Thymus (tissue), 11 donors: ENCODE measurements at regions not wholly inside any gene's neighbourhood (a gene's known extent, or its start where the extent isn't known, plus 50 kb on each side); places are given as distances from the start of the nearest gene placed in this dataset.

Experiments used
- DNase-seq, 9 donors: peaks; one replicate each; pipeline ENCODE4 v3.0.0-alpha.2; 2013; ENCODE audit warnings: low spot score in 9 of 9, low read depth in 6 of 9, missing footprints in 1 of 9
- H3K27ac ChIP-seq, 2 donors: one replicate each; pipeline ENCODE4 v1.5.1; 2013; ENCODE audit warnings: control low read depth in 1 of 2, low read depth in 1 of 2, low read length in 1 of 2, mild to moderate bottlenecking in 1 of 2, moderate library complexity in 1 of 2
- H3K27me3 ChIP-seq, 2 donors: one replicate each; pipeline ENCODE4 v1.5.1; 2013; ENCODE audit warnings: low read length in 1 of 2; ENCODE audit not compliant: control insufficient read depth in 2 of 2, insufficient read depth in 1 of 2
- H3K36me3 ChIP-seq, 2 donors: one replicate each; pipeline ENCODE4 v1.5.1; 2013; ENCODE audit warnings: low read length in 1 of 2, mild to moderate bottlenecking in 1 of 2, moderate library complexity in 1 of 2; ENCODE audit not compliant: control insufficient read depth in 2 of 2, insufficient read depth in 2 of 2
- H3K4me1 ChIP-seq, 2 donors: one replicate each; pipeline ENCODE4 v1.5.1; 2013; ENCODE audit warnings: low read length in 2 of 2; ENCODE audit not compliant: control insufficient read depth in 2 of 2, insufficient read depth in 2 of 2
- H3K4me3 ChIP-seq, 2 donors: one replicate each; pipeline ENCODE4 v1.5.1; 2013; ENCODE audit warnings: low read length in 2 of 2, control low read depth in 1 of 2, mild to moderate bottlenecking in 1 of 2
- H3K9me3 ChIP-seq, 2 donors: one replicate each; pipeline ENCODE4 v1.5.1; 2013; ENCODE audit warnings: low read length in 1 of 2, mild to moderate bottlenecking in 1 of 2; ENCODE audit not compliant: control insufficient read depth in 2 of 2, insufficient read depth in 1 of 2
- WGBS: extraction: QIAGEN DNeasy Blood & Tissue Kit; methylation state at CpG from one replicate; pipeline ENCODE4 v1.1.7; 2013; 5-methylcytosine and 5-hydroxymethylcytosine counted together
- donor health status: healthy.

GRCh38 chr6:159118924-159119323 is 50.3 kb upstream of the FNDC1 start:
- no peak for DNase-seq
- Histone ChIP-seq H3K4me1 (peaks cover 0 to 10% of the 10 kb centered on the region in 2 donors), H3K36me3 (no peaks in the 10 kb centered on the region), H3K27me3 (no peaks in the 10 kb centered on the region), H3K4me3 (no peak overlapping the region), H3K9me3 (no peaks in the 10 kb centered on the region), H3K27ac (no peak overlapping the region)
- WGBS: 97% methylated on average over 2 of the region's 2 CpGs

GRCh38 chr6:159117563-159117962 is 51.6 kb upstream of the FNDC1 start:
- Histone ChIP-seq H3K4me1 (peaks cover 0 to 10% of the 10 kb centered on the region in 2 donors), H3K9me3 (no peaks in the 10 kb centered on the region), H3K4me3 (no peak overlapping the region), H3K36me3 (no peaks in the 10 kb centered on the region), H3K27me3 (no peaks in the 10 kb centered on the region), H3K27ac (no peak overlapping the region)
- 87% methylated on average over 5 of the region's 5 CpGs for WGBS
- DNase-seq: no peak

GRCh38 chr6:159117046-159117445 is 52.2 kb upstream of the FNDC1 start:
- Histone ChIP-seq H3K27me3 (no peaks in the 10 kb centered on the region), H3K9me3 (no peaks in the 10 kb centered on the region), H3K4me1 (peaks cover 0 to 10% of the 10 kb centered on the region in 2 donors), H3K27ac (peak overlapping the region in 1 of 2 donors; percentile 19), H3K36me3 (no peaks in the 10 kb centered on the region), H3K4me3 (no peak overlapping the region)
- DNase-seq: no peak
- WGBS: 90% methylated on average over 3 of the region's 3 CpGs

GRCh38 chr6:159116343-159116742 is 52.9 kb upstream of the FNDC1 start:
- peak overlapping the region in 1 of 2 donors; percentile 18 for H3K27ac ChIP-seq
- H3K36me3 ChIP-seq: no peaks in the 10 kb centered on the region
- H3K9me3 ChIP-seq: no peaks in the 10 kb centered on the region
- DNase-seq: no peak
- 62% methylated on average over 5 of the region's 5 CpGs for WGBS
- H3K4me1 ChIP-seq: peaks cover 0 to 10% of the 10 kb centered on the region in 2 donors
- no peaks in the 10 kb centered on the region for H3K27me3 ChIP-seq
- no peak overlapping the region for H3K4me3 ChIP-seq

- no peaks in the 10 kb centered on the region for H3K36me3 ChIP-seq
- no peak overlapping the region for H3K4me3 ChIP-seq
- no peaks in the 10 kb centered on the region for H3K9me3 ChIP-seq
- 90% methylated on average over 3 of the region's 3 CpGs for whole genome bisulfite sequencing
- no peak for DNase-seq
- peaks cover 5 to 22% of the 10 kb centered on the region in 2 donors for H3K4me1 ChIP-seq
- H3K27ac ChIP-seq: no peak overlapping the region
- no peaks in the 10 kb centered on the region for H3K27me3 ChIP-seq
These were observed 54.6 kb upstream of the FNDC1 start for GRCh38 chr6:159114569-159114968.

- WGBS: 98% methylated on average over 10 of the region's 10 CpGs
- H3K9me3 ChIP-seq: no peaks in the 10 kb centered on the region
- H3K27me3 ChIP-seq: no peaks in the 10 kb centered on the region
- DNase-seq: no peak
- peaks cover 13 to 32% of the 10 kb centered on the region in 2 donors for H3K4me1 ChIP-seq
- no peak overlapping the region for H3K27ac ChIP-seq
- H3K4me3 ChIP-seq: no peak overlapping the region
- H3K36me3 ChIP-seq: no peaks in the 10 kb centered on the region
These were observed 56.0 kb upstream of the FNDC1 start for GRCh38 chr6:159113223-159113622.

- DNase-seq: no peak
- no peak overlapping the region for H3K4me3 ChIP-seq
- no peaks in the 10 kb centered on the region for H3K36me3 ChIP-seq
- 97% methylated on average over 9 of the region's 9 CpGs for WGBS
- H3K4me1 ChIP-seq: peaks cover 18 to 37% of the 10 kb centered on the region in 2 donors
- no peaks in the 10 kb centered on the region for H3K27me3 ChIP-seq
- no peaks in the 10 kb centered on the region for H3K9me3 ChIP-seq
- no peak overlapping the region for H3K27ac ChIP-seq
These were observed 56.5 kb upstream of the FNDC1 start for GRCh38 chr6:159112714-159113113.

- DNase-seq: peak in 1 of 9 donors; percentile 44
- Histone ChIP-seq H3K4me1 (peaks cover 26 to 52% of the 10 kb centered on the region in 2 donors), H3K36me3 (no peaks in the 10 kb centered on the region)
These were observed 58.5 kb upstream of the FNDC1 start for GRCh38 chr6:159110748-159111147.

GRCh38 chr6:159110013-159110412 is 59.2 kb upstream of the FNDC1 start:
- Histone ChIP-seq H3K4me3 (no peak overlapping the region), H3K9me3 (no peaks in the 10 kb centered on the region), H3K27ac (no peak overlapping the region), H3K4me1 (peaks cover 33 to 59% of the 10 kb centered on the region in 2 donors), H3K27me3 (no peaks in the 10 kb centered on the region), H3K36me3 (no peaks in the 10 kb centered on the region)
- 62% methylated on average over 3 of the region's 3 CpGs for WGBS
- DNase-seq: peak in 1 of 9 donors; percentile 72

More at GRCh38 chr6:159110748-159111147, 58.5 kb upstream of the FNDC1 start:
- Histone ChIP-seq H3K27ac (no peak overlapping the region), H3K27me3 (no peaks in the 10 kb centered on the region), H3K4me3 (no peak overlapping the region), H3K9me3 (no peaks in the 10 kb centered on the region)

- no peaks in the 10 kb centered on the region for H3K9me3 ChIP-seq
- 87% methylated on average over 1 of the region's 1 CpG for WGBS
- no peaks in the 10 kb centered on the region for H3K36me3 ChIP-seq
- peak overlapping the region in 1 of 2 donors; percentile 40 for H3K27ac ChIP-seq
- no peaks in the 10 kb centered on the region for H3K27me3 ChIP-seq
- no peak for DNase-seq
- peaks cover 39 to 65% of the 10 kb centered on the region in 2 donors for H3K4me1 ChIP-seq
- H3K4me3 ChIP-seq: no peak overlapping the region
These were observed 59.8 kb upstream of the FNDC1 start for GRCh38 chr6:159109391-159109790.
